GM21619 (cell line): ENCODE measurements at regions not wholly inside any gene's neighbourhood (a gene's known extent, or its start where the extent isn't known, plus 50 kb on each side); places are given as distances from the start of the nearest gene placed in this dataset.
"Not testable (repeated sequence)": the region's sequence is repeated elsewhere in the genome, so short reads cannot be mapped to it uniquely, and the experiment has no call there.

Experiments
- ATAC-seq: cut with Tn5 transposase; IDR thresholded peaks from one replicate; pipeline ENCODE4 v1.9.1; 2021; ENCODE audit not compliant: unreplicated experiment

DNA sequence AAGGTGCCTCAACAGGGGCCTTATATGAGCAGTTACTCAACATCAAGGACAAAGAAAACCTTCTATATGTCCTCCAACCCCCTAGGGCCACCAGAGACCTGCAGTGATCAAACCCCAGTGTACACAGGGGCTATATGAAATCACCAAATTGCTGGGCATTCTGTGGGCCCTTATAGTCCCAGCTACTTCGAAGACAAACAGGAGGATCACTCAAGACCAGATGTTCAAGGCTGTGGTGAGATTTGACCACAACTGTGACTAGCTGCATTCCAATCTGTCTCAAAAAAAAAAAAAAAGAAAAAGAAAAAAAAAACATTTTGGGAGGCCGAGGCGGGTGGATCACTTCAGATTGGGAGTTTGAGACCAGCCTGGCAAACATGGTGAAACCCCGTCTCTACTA is 51.0 kb upstream of the PRB2 start:
- ATAC-seq, result no peak

DNA sequence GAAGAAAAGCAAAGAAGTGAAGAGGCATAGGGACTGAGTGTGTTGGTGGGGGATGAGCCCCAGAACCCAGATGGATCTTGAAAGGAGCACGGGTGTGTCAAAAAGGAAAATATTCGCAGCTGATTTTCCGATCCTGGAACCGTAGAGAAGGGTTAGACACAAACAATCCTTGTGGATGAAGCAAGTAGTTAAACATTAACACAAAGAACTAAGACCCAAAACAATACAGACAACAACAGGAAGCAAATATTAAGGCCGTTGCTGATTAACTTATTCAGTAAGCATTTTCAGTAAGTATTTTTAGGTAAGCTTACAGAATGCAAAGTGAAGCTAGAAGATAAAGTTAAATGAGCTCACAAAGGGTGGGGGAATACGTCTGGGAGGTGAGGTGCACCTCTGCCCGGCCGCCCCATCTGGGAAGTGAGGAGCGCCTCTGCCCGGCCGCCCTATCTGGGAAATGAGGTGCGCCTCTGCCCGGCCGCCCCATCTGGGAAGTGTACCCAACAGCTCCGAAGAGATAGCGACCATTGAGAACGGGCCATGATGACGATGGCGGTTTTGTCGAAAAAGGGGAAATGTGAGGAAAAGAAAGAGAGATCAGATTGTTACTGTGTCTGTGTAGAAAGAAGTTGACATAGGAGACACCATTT is 62.8 kb upstream of the PRB2 start:
- ATAC-seq, result no peak

DNA sequence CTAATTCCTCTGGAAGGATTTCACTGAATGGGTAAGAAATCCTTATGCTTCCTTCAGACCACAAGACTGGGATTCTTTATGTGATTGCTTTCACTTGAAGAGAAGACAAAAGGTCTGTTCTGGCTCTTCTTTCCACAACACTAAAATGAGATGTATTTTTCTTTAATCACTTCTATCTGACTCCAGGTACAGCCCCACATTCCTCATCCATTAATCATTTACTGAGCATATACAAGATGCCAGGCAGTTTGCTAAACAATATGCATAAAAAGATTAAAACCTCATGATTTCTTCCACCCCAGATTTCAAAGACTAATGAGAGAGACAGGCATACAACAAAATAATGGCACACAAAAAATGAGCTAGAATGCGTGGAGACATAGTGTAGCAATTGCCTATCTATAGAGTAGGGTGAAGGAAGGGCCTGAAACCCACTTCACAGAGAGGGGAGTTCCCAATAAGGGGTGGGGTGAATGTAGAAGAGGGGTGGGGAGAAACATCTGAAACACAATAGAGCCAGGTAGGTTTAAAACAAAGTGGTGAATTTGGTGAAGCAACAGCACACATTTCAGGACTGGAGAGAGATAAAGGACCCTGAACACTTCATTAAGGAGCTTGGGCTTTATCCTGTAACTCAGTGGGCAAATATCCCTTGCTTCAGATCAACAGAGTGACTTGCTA is 65.1 kb upstream of the PRB2 start:
- no peak for ATAC-seq

DNA sequence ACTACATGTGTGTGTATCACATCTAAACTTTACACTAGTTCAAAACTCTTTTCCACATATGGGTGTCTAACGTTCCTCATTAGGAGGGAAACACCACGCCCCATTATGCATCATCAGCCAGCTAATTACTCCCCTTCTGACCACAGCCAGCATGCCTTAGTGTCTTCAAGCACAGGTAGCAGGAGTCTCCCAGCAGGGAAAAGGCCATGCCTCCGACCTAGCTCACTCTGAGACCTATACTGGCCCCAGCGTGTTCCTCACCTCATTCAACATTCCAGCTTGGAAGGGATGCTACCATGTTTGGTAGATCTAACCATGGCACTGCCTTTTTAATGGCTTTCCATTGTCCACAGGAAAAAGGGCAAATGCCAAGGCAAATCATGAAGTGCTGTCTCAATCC is 66.1 kb upstream of the PRB2 start:
- ATAC-seq, result no peak

DNA sequence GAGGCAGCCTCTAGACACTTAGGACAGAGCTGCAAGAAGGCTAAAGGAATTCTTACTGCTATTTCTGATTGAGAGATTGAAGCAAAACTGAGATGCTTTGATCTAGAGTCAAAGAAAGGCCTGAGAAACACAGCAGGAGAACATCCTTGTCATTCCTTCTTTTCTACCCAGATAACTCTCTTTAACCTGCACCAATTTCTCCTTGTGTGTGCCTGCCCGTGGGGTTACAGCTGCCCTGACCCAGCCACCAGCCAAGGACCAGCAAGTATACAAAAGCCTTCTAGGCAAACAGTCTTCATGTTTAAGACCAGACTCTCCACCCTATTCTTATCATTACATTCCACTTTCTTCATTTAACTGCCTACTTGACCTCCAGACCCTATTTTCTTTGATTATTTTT is 81.7 kb upstream of the PRB2 start:
- no peak for ATAC-seq

DNA sequence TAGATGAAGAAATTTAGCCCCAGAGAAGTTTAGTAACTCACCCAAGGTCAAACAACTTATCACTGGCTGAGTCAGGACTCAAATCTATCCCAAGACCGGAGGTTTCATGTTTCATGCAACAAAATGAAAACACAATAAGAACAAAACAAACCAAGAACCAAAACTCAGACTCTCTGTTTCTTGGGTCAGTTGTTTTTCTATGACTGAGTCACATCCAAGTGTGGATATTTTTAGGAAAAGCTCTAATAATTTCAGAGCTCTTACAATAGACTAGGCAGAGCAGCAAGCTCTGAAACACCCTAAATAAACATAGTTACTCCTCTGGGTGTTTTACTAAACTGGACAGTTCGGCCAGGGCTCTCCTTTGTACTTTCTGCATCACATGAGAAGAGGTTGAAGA is 87.6 kb upstream of the PRB2 start:
- ATAC-seq, result no peak

DNA sequence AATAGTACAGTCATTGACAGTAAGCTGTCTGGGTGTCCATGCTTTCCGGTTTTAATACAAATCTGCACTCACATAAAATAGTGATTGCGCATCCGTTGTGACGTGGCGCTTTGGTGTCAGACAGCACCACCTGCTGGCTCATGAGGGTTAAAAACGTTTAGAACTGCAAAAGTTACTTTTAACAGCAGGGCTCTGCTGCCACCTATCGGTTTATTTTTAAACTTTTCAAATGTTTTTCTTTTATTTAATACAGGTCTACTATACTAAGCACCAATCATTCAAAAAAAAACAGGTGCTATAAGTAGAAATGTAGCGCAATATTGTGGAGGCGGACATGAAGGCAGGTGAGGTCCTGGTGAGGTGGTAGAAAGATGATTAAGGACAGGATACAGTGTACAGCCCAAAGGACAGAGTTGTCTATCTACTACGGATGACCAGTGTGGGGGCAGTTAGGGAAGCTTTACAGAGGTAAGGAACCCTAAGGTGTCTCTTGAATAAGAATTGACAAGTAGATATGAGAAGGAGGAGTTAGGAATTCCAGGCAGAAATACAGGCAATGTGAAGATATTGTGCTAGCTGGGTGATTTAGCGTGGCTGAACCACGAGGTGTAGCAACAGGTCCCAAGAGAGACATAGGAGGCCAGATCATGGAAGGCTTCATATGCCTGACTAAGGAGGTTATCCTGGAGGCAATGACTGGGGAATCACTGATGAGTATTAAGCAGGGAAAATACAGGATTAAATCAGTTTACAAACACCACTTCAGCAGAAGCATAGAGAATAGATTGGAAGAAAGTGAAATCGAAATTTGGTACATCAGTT is 91.5 kb upstream of the PRB2 start:
- ATAC-seq, result peak; percentile 82

DNA sequence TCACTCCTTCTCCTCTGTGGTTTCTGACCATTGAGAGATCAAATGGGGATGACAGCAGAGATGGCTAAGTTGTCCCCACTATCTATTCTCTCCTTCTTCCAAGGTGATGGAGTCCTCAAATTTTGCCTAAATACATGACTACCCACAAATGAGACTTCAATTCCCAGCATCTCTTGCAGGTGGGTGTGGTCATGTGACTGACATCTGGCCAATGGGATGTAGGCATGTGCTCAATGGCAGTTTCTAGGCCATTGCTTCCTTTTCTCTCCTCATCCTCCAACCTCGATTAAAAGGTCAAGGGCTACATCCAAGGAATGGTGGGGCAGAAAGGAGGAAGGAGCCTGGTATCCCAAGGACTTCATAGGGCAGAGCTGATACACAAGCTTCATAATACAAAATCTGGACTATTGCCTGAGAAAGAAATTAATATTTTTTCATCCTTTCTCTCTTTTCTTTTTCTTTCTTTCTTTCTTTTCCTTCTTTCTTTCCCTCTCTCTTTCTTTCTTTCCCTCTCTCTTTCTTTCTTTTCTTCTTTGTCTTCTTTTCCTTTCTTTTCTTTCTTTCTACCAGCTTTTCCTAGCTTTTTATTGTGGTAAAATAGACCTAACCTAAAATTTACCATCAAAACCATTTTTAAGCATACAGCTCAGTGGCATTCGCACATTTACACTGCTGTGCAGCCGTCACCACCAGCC is 100.9 kb upstream of the PRB2 start:
- no peak for ATAC-seq

DNA sequence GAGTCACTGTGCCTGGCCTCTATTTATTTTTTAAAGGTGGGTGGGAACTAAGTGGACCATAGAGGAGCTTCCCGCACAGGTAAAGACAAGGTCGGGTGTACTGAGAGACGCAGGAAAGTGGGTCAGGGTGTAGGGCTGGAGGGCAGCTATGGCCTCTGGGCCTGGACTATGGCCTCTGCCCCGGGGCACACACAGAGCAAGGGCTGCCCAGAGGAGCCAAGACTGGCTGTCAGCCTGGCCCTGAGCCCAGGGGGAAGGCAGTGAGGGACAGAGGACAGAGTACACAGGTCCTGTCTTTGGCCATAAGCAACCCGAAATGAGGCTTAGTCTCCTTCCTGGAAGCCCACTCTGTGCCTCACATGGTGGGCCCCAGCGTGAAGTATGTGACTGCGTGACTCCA is 102.1 kb upstream of the PRB2 start:
- ATAC-seq, result no peak

DNA sequence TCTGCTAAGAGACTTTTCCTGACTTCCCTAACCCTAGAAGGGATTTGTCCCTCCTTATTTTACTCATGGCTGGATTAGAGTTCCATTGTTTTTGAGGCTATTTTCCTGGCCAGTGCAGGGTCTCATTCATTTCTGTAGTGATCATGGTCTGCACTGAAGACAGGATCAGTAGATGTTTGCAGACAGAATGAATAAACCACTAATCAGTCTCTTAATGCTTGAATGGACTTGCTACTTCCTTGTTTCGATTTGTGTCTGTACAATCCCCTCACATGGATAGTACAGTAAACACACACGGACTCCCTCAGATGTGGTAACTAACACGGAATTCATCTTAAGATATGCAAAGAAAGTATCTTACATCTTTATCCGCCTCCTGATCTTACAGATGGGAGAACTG is 102.6 kb upstream of the PRB2 start:
- ATAC-seq, result peak; percentile 51

DNA sequence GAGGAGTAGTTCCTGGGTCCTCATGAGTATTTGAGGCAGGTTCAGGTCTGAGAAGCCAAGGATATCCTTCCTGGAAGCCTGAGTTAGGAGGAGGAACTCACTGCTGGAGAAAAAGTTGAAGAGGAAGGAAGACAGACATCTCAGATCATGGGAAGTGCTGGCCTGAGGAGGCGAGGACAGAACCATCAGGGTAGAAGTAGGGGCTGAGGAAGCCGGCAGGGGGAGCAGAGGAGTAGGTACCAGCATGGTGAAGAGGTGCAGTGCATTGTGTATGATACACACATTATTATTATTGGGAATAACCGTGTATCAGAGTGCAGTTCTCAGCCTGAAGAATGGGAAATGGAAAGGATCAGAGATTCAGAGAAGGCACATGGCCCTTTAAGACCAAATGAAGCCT is 103.2 kb upstream of the PRB2 start:
- not testable (repeated sequence) for ATAC-seq

DNA sequence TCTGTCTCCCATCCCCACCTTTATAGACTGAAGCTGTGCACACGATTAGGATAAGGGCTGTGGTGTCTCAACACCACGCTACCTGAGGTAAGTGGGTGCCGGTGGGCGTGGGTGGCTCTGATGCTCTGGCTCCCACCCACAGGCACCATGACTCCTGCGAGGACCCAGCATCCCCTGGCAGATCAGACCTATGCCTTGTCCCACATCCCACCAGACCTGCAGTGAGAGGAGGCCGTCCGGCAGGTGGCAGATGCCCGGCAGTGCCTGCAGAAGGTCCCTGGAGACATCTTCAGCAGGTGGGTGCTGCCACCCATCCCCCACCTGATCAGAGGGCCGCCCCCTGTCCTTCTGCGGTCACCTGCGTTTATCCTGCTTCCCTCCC is 104.4 kb upstream of the PRB2 start:
- ATAC-seq, result no peak

DNA sequence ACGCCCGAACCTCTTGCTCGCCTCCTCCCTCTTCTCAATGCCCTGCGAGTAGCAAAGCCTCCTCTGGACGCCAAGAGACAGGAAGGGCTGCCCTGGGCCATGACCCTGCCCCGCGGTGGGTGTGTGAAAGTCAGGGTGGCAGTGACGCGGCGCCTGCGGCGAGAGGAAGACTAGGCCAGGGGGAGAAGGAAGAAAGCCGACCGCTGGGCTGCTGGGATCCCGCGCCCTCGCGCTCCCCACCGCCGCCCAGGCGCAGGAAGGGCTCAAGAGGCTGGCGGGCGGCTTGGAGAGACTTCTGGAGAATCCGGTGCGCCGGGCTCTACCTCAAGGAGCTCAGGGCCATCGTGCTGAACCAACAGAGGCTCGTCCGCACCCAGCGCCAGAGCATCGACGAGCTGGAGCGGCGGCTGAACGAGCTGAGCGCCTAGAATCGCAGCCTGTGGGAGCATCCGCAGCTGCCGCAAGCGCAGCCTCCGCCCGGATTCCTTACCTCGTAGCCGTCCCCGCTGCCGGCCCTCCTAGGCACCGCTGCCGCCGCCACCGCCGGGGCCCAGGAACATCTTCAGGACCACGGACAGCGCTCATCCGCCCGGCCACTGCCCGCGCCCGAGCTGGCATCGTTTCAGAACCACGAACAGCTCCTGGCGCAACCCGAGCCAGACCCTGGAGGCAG is 105.0 kb upstream of the PRB2 start:
- peak; percentile 48 for ATAC-seq

DNA sequence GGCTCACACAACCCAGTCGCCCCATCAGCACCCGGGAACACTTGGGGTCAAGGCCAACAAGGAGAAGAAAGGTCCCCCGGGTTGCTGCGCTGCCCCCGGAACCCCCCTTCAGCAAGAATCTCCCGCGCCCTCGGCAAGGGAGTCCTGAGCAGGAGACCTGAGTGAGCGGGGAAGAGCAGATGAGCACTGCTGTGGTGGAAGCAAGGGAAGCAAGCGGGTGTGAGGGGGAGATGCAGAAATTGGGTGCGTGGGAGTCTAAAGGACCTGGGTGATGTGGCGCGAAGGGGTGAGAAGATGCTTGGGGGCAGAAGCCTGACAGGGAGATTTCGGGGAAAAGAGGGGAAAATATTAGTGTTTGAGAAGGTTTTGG is 105.5 kb upstream of the PRB2 start:
- ATAC-seq, result no peak

DNA sequence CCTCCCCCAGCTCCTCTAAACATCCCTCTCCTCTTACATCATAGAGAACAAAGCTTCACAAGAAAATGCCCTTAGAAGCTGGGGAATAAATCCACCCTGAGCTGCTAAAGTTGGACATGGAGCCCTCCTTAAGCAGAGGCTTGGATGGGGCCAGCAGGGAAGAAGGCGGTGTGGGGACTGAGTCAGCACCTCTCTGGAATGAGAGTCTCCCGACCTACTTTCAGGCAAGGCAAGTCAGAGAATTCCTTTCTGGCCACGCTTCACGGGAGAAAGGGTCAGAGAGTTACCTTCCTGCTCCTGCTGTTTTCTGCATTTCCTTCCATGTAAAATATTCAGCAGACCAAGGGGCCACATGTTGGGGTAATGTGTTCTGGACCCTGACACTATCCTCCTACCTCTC is 113.3 kb upstream of the PRB2 start:
- no peak for ATAC-seq

DNA sequence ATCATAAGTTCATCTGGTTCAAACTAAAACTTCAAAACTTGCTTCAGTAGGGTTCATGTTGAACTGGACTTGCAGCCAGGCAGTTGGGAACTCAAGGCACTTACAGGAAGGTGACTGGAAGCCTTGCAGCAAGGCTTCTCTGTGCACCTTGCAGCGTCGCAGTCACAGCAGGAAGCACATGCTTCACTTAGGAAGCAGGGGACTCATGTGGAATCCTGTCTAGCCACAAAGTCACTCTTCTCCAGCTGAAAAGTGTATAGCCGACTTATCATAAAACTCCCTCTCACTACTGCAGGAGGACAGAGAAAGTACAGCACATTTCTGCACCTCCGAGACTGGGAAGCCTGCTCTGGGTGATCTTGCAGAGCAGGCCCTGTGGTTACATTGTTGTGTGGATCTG is 114.0 kb upstream of the PRB2 start:
- no peak for ATAC-seq

DNA sequence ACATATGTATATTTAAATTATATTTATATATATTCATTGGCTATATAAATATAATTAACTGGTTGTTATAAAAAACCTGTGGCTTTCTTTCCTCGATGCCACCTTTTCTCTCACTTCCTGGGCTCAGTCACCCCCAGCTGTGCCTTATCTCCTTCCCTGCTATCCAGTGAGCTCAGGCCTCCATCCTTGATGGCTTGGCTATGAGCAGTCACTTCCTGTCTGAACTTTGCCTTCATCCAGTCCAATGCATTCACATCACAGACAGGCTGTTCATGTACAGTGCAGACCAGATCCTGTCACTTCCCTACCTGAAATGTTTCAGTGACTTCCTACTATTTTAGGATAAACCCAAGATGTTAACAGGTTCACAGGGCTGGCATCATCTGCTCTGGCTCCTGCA is 115.3 kb upstream of the PRB2 start:
- no peak for ATAC-seq

DNA sequence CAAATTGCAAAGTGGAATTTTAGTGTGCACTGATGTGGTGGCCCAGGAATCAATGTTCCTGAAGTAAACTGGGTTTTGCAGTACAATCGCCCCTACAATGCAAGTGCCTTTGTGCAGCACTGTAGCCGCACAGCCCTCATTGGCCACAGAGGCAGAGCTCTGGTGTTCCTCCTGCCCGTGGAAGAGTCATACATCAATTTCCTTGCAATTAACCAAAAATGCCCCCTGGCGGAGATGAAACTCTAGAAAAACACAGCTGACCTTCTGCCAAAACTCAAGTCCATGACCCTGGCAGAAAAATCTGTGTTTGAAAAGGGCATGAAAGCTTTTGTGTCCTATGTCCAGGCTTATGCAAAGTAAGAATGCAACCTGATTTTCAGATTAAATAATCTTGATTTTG is 117.9 kb upstream of the PRB2 start:
- ATAC-seq, result no peak

DNA sequence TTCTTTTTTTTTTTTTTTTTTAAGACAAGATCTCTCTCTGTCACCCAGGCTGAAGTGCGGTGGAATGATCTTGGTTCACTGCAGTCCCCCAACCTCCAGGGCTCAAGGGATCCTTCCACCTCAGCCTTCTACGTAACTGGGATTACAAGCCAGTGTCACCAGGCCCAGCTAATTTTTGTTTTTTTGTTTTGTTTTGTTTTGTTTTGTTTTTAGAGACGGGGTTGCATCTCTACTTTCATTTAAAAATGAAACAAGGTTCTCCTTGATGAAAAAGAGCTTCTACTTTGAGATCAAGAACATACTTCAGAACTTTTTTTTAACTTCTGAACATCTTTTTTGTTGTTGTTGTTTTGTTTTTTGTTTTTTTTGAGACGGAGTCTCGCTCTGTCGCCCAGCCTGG is 121.7 kb upstream of the PRB2 start:
- no peak for ATAC-seq

DNA sequence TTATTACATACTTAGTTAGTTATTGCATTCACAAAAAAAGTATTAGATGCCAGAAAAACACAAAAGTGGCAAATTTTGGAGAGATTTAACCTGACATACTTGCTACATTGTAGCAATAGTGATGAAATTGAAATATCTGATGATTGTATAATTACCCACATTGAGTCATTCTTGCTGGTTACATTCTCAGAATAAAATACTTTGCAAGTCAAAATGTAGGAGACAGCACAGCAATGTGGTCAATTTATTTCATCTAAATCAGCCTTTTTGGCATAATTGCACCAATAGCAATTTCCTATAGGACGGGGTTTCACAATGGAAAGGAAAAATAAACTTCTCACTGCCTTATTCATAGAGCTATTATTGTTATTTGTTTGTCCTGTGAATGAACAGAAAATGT is 125.0 kb upstream of the ETV6 start:
- no peak for ATAC-seq

DNA sequence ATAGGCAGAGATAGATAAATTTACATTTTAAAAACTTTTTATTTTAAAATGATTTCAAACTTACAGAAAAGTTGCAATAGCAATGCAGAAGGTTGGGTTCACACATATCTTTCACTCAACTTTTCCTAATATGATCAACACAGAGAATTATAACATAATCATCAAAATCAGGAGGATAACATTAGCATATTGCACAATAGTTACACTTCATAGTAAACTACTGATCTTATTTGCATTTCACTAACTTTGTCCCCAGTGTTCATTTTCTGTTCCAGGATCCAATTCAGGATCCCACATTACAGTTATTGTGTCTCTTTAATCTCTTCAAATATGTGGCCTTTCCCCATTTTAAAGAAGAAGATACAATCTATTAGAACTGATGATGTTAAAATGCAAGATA is 115.4 kb upstream of the ETV6 start:
- no peak for ATAC-seq
